ENCODE measurements at regions not wholly inside any gene's neighbourhood (a gene's known extent, or its start where the extent isn't known, plus 50 kb on each side); places are given as distances from the start of the nearest gene placed in this dataset.

DNA sequence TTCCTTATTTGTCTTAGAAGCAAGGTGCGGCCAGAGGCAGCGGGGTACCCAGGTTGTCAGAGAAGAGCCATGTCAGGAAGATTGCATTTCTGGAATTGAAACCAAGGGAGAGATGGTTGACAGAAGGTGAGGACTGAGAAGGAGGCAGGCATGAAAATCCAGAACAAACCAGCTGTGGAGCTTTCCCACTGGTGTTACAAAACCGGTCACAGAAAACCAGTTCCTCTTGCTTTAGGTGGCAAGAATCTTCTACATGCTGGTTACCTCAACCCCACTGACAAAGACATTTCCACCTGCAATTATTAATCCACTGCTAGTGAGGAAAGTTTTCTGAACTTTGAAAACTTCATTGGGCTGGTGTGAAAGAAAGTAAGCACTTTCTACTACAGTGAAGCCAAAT, 64.0 kb upstream of the MED4 start:
- TF ChIP-seq CTCF (conservative IDR thresholded peaks at IDR 0.05; ENCODE audit: low read depth, low read length) = no peak
- no peak overlapping the region for H3K4me3 ChIP-seq (ENCODE audit: low read depth, low read length)

GRCh38 chr13:48158290-48158689, 63.4 kb upstream of the MED4 start:
- no peak for DNase-seq (ENCODE audit: low read depth)
- no peak for TF ChIP-seq CTCF (conservative IDR thresholded peaks at IDR 0.05; ENCODE audit: low read depth, low read length)
- H3K4me3 ChIP-seq (ENCODE audit: low read depth, low read length) = no peak overlapping the region

More for the DNA sequence above, 64.0 kb upstream of the MED4 start:
- DNase-seq (ENCODE audit: low read depth) = no peak

GRCh38 chr13:48156466-48156865, 61.6 kb upstream of the MED4 start:
- no peak for DNase-seq (ENCODE audit: low read depth)
- H3K4me3 ChIP-seq (ENCODE audit: low read depth, low read length) = no peak overlapping the region
- no peak for TF ChIP-seq CTCF (conservative IDR thresholded peaks at IDR 0.05; ENCODE audit: low read depth, low read length)

DNA sequence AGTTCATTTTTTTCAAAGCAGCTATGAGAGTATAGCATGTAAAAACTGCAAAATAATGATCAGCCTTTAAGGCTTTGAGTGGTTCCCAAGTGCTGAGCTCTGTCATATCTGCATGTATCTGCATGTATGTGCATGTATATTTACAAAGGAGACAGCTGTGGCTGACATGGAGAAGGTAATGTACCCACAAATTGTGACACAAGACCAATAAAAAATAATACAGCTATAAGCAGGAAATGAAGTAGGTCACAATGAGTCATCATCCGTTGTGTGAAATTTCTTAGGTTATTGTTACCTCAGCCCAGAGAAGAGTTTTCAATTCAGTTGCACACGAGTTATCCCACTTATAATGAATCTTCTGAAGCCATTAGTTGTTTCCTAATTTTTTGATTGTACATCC, 60.9 kb upstream of the MED4 start:
- H3K4me3 ChIP-seq (ENCODE audit: low read depth, low read length) = no peak overlapping the region
- no peak for TF ChIP-seq CTCF (conservative IDR thresholded peaks at IDR 0.05; ENCODE audit: low read depth, low read length)
- peak; percentile 79 for DNase-seq (ENCODE audit: low read depth)

GRCh38 chr13:48154671-48155070, 59.8 kb upstream of the MED4 start:
- no peak for DNase-seq (ENCODE audit: low read depth)
- no peak overlapping the region for H3K4me3 ChIP-seq (ENCODE audit: low read depth, low read length)
- TF ChIP-seq CTCF (conservative IDR thresholded peaks at IDR 0.05; ENCODE audit: low read depth, low read length) = no peak

- no peak for TF ChIP-seq CTCF (conservative IDR thresholded peaks at IDR 0.05; ENCODE audit: low read depth, low read length)
- DNase-seq (ENCODE audit: low read depth) = no peak
- no peak overlapping the region for H3K4me3 ChIP-seq (ENCODE audit: low read depth, low read length)
Measured at GRCh38 chr13:48153186-48153585, 58.3 kb upstream of the MED4 start.

GRCh38 chr13:48151363-48152161, 56.7 kb upstream of the MED4 start:
- no peak for TF ChIP-seq CTCF (conservative IDR thresholded peaks at IDR 0.05; ENCODE audit: low read depth, low read length)
- DNase-seq (ENCODE audit: low read depth) = no peak
- no peak overlapping the region for H3K4me3 ChIP-seq (ENCODE audit: low read depth, low read length)

Data from choroid plexus epithelial cell (primary cell).